ENCODE measurements at regions not wholly inside any gene's neighbourhood (a gene's known extent, or its start where the extent isn't known, plus 50 kb on each side); places are given as distances from the start of the nearest gene placed in this dataset.

DNA sequence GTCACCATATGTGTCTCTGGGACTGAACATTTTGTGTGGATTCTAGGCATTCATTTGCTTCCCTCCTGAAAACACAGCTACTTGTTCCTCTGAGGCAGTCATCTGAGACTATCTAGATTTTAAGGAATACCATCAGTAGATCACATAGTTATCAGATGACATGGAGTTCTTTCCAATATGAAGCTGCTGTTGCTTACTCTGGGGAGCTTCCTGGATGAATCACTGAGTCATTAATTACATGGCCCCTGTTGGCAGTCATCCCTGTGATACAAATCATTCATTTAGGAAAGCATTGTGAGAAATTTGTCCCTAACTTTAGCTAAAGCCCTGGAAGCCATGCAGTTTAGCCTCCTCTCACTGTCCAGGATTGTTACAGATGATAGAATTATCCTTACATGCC lies 98.2 kb upstream of the ARSJ start:
- TF ChIP-seq, protein P1, sequence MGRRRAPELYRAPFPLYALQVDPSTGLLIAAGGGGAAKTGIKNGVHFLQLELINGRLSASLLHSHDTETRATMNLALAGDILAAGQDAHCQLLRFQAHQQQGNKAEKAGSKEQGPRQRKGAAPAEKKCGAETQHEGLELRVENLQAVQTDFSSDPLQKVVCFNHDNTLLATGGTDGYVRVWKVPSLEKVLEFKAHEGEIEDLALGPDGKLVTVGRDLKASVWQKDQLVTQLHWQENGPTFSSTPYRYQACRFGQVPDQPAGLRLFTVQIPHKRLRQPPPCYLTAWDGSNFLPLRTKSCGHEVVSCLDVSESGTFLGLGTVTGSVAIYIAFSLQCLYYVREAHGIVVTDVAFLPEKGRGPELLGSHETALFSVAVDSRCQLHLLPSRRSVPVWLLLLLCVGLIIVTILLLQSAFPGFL (CRISPR knock-in tag; IDR thresholded peaks at IDR 0.05; ENCODE audit: borderline replicate concordance): no peak
- TF ChIP-seq, protein P2, sequence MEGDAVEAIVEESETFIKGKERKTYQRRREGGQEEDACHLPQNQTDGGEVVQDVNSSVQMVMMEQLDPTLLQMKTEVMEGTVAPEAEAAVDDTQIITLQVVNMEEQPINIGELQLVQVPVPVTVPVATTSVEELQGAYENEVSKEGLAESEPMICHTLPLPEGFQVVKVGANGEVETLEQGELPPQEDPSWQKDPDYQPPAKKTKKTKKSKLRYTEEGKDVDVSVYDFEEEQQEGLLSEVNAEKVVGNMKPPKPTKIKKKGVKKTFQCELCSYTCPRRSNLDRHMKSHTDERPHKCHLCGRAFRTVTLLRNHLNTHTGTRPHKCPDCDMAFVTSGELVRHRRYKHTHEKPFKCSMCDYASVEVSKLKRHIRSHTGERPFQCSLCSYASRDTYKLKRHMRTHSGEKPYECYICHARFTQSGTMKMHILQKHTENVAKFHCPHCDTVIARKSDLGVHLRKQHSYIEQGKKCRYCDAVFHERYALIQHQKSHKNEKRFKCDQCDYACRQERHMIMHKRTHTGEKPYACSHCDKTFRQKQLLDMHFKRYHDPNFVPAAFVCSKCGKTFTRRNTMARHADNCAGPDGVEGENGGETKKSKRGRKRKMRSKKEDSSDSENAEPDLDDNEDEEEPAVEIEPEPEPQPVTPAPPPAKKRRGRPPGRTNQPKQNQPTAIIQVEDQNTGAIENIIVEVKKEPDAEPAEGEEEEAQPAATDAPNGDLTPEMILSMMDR (IDR thresholded peaks at IDR 0.05): no peak

All from WTC11 (cell line).